Central memory CD4-positive, alpha-beta T cell (primary cell): ENCODE measurements at regions not wholly inside any gene's neighbourhood (a gene's known extent, or its start where the extent isn't known, plus 50 kb on each side); places are given as distances from the start of the nearest gene placed in this dataset.

Experiments used
- DNase-seq: peaks from one replicate; pipeline ENCODE4 v3.0.0; 2022

DNA sequence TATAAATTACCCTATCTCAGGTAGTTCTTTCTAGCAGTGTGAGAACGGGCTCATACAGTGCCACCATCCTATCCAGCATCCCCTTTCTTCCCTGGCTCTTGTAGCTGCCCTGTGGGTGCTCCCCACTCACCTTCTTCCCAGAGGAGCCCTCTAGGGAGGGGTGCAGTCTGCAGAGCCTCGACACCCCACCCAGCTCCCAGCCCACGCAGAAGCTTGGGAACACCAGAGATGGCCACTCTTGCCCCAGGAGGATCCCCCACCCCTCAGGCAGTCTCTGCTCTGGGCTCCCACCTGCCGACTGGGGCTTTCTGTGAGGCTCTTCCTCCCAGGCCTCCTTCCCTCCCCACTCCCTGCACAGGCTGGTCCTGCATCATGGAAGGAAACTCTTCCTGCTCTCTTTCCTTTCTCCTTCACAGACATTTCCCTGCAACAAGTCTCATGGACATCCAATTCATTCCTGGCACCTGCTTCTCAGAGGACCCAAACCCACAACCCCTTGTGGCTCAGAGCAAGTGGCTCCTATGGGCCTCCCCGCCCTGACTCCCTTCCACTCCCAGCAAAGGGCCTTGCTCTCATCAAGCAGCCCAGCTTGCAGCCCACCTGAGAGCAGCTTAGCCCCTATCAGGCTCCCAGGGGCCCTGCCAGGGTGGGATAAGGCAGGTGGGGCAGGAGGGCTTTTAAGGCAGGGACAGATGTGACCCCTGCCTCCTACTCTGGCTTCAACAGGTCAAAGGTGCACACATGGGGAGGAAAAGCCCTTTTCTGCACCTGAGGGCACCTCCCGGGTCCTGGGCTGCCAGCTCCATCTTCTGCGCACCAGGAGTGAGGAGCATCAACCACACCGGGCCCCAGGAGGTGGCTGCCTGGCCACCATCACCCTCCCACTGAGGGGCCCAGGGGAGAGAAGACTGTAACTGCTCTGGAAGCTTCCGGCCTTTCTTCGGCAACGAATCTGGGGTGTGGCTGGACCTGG, 263.8 kb upstream of the TNRC6C start:
- no peak for DNase-seq

DNA sequence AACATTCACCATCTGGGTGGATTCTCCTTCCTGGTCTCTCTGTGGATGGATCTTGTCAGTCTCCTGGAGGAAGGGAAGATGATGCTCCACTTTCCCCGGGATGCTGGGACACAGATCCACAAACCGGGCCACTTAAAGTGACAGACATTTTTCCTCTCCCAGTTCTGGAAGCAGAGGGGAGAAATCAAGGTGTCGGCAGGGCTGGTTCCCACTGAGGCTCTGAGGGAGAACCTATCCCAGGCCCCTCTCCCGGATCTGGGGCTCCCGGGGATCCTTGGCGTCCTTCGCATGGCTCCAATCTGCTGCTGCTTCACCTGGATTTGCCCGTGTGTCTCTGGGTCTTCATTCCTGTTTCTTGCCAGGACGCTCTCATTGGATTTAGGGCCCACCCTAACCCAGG, 263.1 kb upstream of the TNRC6C start:
- DNase-seq: no peak

DNA sequence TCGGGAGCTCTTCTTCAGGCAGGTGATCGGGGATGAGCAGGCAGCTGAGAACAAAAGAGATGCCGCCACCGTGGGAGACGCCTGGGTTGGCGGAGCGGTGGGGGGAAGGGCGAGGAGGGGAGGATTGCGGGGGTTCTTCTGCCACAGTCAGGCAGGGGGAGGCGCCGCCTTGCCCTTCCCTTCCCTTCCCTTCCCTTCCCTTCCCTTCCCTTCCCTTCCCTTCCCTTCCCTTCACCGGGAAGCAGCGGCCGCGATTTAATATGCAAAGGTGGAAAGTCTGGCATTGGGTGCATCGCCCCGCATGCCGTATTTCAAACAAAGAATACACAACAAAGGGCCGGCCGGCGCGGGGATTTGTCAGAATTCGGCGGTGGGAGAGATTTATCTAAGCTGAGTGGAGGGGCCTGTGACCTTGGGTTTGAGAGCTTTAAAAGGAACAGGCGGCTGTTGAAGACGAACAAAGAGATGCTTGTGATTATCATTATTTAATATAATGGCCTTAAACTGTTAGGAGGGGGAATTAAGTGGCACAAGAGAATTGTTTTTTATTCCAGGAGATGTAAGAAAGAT, 262.3 kb upstream of the TNRC6C start:
- DNase-seq: no peak

DNA sequence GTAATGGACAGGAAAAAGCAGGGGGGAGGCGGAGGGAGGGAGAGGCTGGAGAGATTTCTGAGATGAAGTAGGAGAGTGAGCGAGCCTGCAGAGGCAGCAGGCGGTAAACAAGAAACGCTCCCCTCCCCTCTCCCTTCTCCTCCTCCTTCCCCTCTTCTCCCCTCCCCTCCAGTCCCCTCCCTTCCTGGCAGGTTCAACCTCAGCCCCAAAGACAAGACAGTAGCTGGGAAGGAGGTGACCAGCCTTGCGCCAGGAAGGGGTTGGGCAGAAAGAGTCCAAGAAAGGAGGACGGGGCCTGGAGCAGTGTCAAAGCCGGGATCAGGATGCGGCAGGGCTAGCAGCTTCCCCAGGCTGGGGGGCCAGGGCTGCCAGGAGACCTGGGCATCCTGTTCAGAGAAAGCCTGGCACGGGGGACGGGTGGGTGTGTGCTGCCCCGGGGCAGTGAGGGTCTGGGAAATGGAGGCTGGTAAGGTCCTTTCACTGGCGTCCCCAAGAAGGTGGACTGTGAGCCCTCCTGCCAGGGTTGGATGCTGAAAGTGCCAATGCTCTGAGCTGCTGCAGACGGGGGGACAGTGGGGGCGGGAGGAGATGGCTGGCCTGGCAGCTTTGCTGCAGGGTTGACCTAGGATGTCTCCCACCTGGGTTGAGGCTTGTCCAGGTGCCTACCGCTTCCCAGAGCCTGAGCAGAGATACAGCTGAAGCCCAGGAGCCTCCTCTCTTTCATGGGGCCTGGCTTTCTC, 261.6 kb upstream of the TNRC6C start:
- DNase-seq: no peak

DNA sequence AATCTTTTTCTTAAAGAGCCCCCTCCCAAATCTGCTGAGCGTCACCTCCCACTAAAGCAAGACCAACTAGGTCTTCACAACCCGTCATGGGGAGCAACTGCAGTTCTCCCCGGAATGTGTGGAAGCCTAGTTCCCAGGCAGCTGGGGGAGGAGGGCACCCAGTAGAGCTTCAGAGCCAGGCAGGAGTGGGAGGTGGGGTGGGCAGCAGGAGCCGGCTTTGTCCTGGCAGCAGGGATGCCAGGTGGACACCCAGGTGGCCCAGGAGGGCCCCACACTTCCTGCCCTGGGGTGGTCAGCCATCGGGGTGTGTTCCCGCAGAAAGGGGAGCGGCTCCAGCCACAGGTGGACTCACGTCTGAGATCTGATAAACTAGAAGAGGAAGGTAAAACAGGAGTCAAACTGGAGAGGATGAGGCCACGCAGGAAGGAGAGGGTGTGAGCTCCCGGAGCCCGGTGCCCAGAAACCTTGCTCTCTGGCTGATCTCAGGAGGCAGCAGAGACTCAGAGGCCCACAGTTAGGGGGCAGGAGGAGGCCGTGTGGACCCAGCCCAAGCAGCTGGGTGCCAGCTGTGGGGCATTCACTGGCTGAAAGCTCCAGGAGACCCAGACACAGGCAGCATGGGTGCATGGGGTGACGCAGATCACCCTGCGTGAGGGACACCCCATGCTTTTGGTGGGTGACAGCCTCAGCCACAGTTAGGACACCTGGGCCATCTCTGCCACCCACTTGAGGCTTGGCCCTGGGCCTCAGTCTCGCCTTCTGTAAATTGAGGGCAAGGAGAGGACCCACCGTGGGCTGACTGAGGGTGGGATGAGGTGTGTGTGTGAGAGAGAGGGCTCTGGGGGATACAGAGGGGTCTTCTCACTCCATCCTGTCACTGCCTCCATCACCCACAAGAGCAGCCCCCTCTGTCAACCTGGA, 260.8 kb upstream of the TNRC6C start:
- DNase-seq: no peak

DNA sequence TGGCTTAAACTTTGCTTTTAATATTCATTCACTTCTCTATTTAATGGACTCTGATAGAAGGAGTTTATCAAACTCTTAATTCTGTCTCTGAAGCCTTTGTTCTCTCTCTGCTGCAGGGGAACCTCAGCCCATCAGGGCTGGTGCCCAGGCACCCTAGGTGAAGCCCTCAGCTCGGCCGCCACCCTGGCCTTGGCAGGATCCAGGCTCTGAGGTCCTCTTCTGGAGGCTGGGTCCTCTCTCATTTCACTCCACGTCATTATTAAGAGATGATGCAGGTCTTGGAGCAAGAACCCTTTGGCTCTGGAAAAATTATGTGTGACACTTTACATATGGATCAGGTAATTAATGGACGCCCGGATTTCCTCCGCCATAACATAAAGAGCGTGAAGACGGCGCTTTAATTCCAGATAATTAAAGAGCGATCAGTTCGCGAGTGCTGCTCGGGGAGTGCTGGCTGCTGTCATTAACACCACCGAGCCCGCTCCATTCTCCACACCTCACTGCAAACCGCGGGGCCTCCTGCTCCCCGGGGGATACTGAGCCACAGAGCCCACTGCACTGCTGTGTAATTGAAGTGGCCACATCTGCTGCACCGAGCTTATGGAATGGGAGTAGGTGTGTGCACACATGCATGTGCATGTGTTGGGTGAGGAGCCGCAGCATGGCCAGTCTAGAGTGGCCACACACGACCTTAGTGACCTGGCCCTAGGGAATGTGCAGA, 259.4 kb upstream of the TNRC6C start:
- no peak for DNase-seq

DNA sequence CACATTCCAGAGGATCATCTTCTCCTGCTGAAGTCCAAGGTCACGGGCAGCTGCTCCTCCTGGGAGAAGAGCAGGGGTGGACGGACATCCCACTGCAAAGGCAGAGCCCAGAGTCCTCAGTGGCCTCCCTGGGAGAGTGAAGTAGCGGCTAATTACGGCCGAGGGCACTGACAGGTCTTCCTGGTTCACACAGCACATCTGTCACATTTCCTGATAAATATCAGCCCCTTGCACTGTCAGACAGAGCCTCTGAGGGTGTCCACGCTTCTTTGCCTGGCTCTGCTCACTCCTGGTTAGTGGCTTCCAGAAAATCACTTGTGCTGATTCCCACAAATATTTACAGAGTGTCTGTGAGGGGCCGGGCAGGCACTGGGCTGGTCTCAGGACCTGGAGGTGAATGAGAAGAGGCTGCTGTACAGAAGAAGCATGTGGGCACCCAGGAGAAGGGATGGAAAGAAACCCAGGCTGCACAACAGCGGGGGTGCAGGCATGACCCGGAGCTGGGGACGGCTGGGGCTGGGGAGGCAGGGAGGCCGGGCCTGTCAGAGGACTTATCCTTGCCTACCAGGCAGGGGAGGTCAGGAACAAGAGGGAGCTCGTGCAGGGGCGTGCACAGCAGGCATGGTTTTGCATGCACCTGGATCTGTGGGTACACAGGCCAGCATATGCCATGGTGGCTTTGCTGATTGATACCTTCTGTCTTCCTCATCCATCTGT, 258.2 kb upstream of the TNRC6C start:
- no peak for DNase-seq

DNA sequence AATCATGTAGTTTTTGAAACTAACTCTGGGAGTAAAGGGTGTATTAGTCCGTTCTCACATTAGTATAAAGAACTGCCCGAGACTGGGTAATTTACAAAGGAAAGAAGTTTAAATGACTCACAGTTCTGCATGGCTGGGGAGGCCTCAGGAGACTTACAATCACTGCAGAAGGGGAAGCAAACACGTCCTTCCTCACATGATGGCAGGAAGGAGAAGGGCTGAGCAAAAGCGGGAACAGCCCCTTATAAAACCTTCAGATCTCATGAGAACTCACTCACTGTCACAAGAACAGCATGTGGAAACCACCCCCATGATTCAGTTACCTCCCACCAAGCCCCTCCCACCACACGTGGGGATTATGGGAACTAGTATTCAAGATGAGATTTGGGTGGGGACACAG, 256.5 kb upstream of the TNRC6C start:
- no peak for DNase-seq

DNA sequence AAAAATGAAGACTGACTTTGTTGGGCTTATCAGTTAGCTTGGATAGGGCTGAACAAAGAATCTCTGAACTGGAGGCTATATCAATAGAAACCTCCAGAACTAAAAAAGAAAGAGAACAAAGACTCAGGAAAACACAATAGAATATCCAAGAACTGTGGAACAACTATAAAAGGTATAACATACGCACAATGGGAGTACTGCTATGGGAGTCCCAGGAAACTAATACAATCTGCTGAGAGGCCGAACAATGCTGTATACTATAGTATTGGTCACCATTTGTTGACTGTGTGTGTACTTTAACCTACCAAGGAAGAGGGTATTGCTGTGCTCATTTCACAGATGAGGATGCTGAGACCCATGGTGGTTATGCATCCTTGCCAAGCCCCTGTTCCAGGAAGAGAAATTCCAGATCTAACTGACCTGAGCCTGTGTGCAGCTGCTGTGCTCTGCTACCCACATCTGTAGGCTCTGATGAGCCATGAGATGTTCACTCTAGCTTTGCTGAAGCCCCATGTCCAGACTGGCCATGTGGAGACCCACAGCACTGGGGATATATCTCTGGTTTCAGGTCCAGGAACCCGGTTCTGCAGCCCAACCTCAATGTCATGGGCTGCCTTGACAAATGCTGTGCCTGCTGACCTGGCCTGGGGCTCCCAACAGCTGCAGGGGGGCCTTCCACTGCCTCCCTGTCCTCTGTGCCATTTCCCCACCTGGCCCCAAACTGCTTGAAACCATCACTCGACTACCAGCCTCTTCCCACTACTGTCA, 254.3 kb upstream of the TNRC6C start:
- no peak for DNase-seq

DNA sequence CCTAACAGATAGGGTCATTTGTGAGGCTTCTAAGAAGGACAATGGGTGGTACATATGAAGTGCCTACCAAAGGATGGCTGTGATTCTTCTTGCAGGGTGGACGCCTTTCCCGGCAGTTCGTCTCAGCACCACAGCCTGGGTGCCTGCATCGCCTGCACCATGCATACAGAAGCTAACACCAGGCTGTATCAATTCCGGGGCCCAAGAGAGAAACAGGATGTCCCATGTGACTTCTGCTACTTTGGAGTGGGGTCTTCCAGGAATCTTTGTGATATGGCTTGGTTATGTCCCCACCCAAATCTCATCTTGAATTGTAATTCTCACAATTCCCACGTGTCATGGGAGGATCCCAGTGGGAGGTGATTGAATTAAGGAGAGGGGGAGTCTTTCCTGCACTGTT, 251.6 kb upstream of the TNRC6C start:
- DNase-seq: no peak

DNA sequence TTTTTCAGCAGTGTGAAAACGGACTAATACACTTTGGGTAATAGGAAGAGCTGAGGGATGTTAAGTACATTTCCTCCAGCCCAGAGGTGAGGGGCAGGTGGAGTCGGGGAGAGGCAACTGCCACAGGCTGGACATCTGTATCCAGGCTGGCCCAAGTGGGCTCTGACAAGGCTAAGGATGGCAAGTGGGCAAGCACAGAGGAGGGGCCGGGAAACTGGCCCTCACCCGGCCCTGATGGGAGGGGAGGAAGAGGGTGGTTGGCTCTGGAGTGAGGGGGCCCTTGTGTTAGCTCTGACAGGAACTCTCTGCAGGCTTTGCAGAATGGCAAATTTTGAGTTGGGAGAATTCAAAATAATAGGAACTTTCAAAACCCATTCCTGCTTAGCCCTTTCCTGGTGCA, 251.0 kb upstream of the TNRC6C start:
- DNase-seq: no peak

DNA sequence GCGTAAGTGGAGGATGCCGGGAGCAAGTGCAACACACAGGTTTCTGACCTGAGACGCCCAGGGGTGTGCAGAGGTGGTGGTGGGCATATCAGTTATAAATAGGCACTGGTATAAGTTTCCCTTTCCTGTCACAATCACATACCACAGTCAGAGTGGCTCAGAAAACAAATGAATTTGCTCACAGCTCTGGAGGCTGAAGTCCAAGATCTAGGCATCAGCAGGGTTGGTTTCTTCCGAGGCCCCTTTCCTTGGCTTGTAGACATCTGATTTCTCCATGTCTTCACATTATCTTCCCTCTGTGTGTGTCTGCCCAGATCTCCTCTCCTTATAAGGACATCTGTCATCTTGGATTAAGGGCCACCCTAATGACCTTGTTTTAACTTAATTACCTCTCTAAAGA, 250.5 kb upstream of the TNRC6C start:
- no peak for DNase-seq

DNA sequence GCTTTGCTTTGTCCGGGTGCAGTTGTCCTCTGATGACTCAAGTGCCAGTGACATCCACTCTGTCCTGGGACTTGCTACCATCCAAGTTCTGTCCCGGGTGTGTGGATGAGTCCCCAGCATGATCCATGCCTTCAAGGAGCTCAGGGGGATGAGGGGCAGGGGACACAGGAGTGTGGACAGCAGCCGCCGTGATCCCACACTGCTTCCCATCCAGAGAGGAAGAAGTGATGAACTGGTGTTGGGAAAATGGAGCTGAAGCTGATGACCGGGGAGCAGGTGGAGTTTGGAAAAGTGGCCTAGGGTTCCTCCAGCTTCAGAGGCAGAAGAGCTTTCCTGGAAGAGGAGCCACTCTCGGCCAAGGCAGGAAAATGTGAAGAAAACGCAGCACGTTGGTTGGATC, 249.6 kb upstream of the TNRC6C start:
- no peak for DNase-seq

DNA sequence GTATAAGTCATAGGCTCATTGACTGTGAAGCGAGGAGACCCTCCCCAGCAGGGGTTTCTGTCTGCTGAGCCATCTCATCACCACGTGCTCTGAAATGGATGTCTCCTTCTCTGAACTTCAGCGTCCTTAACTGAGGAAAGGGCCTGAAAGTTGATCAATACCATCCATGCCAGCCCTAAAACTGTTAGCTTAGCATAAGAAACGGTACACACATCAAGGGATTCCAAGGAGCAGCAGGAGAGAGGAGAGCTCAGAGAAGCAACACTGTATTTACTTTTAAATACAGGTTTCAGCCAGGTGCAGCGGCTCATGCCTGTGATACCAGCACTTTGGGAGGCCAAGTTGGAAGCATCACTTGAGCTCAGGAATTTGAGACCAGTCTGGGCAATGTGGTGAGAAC, 248.9 kb upstream of the TNRC6C start:
- DNase-seq: no peak

DNA sequence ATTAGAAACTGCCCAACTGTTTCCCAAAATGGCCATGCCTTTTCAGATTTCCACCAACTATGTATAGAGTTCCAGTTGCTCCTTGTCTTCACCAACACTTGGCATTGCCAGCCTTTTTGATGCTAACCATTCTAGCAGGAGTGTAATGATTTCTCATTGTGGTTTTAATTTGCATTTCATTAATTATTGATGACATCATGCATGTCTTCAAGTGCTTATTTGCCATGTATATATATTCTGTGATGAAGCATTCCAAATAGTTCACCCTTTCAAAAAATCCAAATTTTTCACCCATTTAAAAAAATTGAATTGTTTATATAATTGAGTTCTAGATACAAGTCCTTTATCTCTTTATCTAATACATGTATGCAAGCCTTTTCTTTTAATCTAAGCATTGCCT, 245.9 kb upstream of the TNRC6C start:
- no peak for DNase-seq

DNA sequence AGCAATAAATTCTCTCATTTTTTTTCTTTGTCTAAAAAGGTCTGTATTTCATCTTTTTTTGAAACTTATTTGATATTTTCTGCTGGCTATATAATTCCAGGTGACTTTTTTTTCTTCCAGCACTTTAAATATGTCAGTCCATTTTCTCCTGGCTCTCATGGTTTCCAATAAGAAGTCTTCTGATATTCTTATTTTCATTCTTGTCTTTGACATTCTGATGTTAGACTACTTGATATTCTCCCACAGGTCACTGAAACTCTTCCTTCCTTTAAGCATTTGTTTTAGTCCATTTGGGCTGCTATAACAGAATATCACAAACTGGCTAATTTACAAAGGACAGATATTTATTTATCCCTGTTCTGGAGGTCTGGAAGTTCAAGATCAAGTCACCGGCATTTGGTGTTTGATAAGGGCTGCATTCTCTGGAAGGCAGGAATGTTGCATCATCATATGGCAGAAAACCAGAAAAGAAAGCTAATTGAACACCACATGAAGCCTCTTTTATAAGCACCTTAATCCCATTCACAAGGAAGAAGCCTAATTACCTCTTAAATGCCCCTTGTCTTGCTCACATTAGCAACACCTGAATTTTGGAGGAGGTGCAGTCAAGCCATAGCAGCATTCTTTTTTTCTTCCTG, 242.1 kb upstream of the TNRC6C start:
- DNase-seq: no peak

DNA sequence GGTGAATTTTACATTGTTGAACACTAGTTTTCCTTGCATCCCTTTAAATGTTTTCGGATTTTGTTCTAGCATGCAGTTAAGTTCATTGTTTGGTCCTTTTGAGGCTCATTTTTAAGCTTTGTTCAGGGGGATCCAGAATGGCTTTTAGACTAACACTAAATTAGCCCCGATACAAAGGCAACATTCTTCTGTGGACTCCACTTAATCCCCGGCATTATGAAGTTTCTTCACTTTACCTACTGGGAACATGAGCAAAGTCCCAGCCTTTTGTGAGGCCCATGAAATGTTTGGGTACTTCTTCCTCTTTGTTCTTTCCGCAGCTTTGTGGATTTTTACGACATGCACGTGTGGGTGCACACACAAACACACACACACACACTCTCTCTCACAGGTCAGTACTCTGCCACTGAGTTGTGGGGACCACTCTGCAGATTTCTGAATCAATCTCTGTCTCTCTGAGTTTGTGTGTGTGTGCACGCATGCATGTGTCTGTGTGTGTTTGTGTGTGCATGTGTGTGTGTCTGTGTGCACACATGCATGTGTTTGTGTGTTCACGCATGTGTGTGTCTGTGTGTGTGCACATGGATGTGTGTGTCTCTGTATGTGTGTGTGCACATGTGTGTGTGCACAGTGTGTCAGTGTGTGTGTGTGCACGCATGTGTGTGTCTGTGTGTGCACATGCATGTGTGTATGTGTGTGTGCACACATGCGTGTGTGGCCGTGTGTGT, 240.4 kb upstream of the TNRC6C start:
- DNase-seq: no peak

DNA sequence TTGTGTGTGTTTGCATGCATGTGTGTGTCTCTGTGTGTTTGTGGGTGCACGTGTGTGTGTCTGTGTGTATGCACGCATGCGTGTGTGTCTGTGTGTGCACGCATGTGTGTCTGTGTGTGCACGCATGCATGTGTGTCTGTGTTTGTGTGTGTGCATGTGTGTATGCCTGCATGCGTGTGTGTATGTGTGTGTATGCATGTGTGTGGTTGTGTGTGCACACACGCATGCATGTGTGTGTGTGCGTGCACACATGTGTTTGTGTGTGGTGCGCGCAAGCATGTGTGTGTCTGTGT, 239.9 kb upstream of the TNRC6C start:
- DNase-seq: no peak

DNA sequence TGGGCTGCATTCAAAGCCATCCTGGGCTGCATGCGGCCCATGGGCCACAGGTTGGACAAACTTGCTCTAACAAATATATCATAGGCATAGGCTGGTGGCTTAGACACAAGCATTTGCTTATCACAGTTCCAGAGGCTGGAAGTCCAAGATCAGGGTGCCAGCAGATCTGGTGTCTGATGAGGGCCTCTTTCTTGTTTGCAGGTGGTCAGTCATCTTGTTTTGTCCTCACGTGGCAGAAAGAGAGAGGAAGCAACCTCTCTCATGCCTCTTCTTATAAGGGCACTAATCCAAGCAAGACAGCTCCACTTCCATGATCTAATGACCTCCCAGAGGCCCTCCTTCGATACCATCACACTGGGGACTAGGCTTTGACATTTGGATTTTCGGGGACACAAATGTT, 238.7 kb upstream of the TNRC6C start:
- DNase-seq: no peak
